Adrenal gland (tissue), 9 donors: ENCODE measurements at regions not wholly inside any gene's neighbourhood (a gene's known extent, or its start where the extent isn't known, plus 50 kb on each side); places are given as distances from the start of the nearest gene placed in this dataset.

Experiments used
- DNase-seq, 7 donors: peaks; one replicate each; pipeline ENCODE4 v3.0.0-alpha.2; 2019 to 2020
- H3K27ac ChIP-seq, 5 donors: fragments of 200-600 bp; sonication (generic) in 4 of 5; 1 replicate in 3 of 5; 2 replicates in 2 of 5; pipeline versions ENCODE4 v1.5.1 to v1.8.0; 2016 to 2020; ENCODE audit warnings: mild to moderate bottlenecking in 1 of 5
- H3K27me3 ChIP-seq: fragments of 200-600 bp; 2 replicates; pipeline ENCODE4 v1.8.0; 2021
- H3K36me3 ChIP-seq, 2 donors: fragments of 200-600 bp; replicated peaks in 1 of 2; 1 replicate in 1 of 2; 2 replicates in 1 of 2; pipeline versions ENCODE4 v1.5.1 to v1.8.0; 2018 to 2022
- H3K4me1 ChIP-seq, 2 donors: fragments of 200-600 bp; replicated peaks in 1 of 2; 1 replicate in 1 of 2; 2 replicates in 1 of 2; pipeline versions ENCODE4 v1.5.1 to v1.8.0; 2018 to 2021
- H3K4me3 ChIP-seq, 4 donors: fragments of 200-600 bp; sonication (generic) in 3 of 4; one replicate each; pipeline ENCODE4 v1.5.1; 2016 to 2018
- H3K9me3 ChIP-seq, 3 donors: fragments of 200-600 bp; sonication (generic) in 1 of 3; replicated peaks in 1 of 3; 1 replicate in 2 of 3; 2 replicates in 1 of 3; pipeline versions ENCODE4 v1.5.1 to v1.8.0; 2016 to 2021
- CTCF ChIP-seq, 6 experiments: fragments of 450-650 bp in 4 of 6; fragments of 200-600 bp in 2 of 6; sonication (generic) in 1 of 6; IDR thresholded peaks; 1 replicate in 5 of 6; 2 replicates in 1 of 6; pipeline versions ENCODE4 v1.5.1 to v1.8.0; 2016 to 2021; ENCODE audit warnings: antibody characterized with exemption in 6 of 6, mild to moderate bottlenecking in 2 of 6, moderate library complexity in 1 of 6
- POLR2A ChIP-seq, 2 donors: fragments of 450-650 bp; IDR thresholded peaks; one replicate each; pipeline ENCODE4 v1.6.1; 2017; ENCODE audit warnings: antibody characterized with exemption in 2 of 2, mild to moderate bottlenecking in 2 of 2, moderate library complexity in 1 of 2
- WGBS, 4 donors: extraction: QIAGEN DNeasy Blood & Tissue Kit in 2 of 4; methylation state at CpG; one replicate each; pipeline versions ENCODE4 v1.1.5 to v1.1.7; 2013 to 2017; 5-methylcytosine and 5-hydroxymethylcytosine counted together
- intact Hi-C, 2 donors: fragments of 100-400 bp; cut with DNase I; formaldehyde crosslinking; loops; one replicate each; pipeline versions ENCODE4 v1.14.1 to v1.15.0; 2022 to 2023
- donor health status: healthy with polysubstance abuse.
- donor health status: Bipolar disorder and iron deficiency.
- donor health status: DM: yes; HTN: yes; CAD: no.
- donor health status: DM: no; HTN: no; CAD: no.
- donor health status: DM: no; HTN: no; CAD: no.

- H3K27ac ChIP-seq, result no peak overlapping the region
- whole genome bisulfite sequencing, 4 donors, result 94 to 97% (median 95%) methylated on average over 17 of the region's 17 CpGs
- no peak overlapping the region for H3K4me3 ChIP-seq
- no peaks in the 10 kb centered on the region for H3K27me3 ChIP-seq
- no peak for DNase-seq
- no peaks in the 10 kb centered on the region for H3K36me3 ChIP-seq
- no peaks in the 10 kb centered on the region for H3K9me3 ChIP-seq
- no peak for TF ChIP-seq CTCF (IDR thresholded peaks at IDR 0.05)
- no peak for TF ChIP-seq POLR2A (IDR thresholded peaks at IDR 0.05)
- intact Hi-C loops, result no loop called here
- no peaks in the 10 kb centered on the region for H3K4me1 ChIP-seq
Observed at GRCh38 chr12:19689226-19689625, 249.9 kb downstream of the AEBP2 start.

GRCh38 chr12:19689801-19690472 is 250.6 kb downstream of the AEBP2 start:
- intact Hi-C loops, result no loop called here
- 91 to 93% (median 92%) methylated on average over 9 of the region's 9 CpGs for WGBS, 4 donors
- no peaks in the 10 kb centered on the region for H3K27me3 ChIP-seq

GRCh38 chr12:19692091-19692490 is 252.8 kb downstream of the AEBP2 start:
- Histone ChIP-seq H3K27ac (no peak overlapping the region), H3K9me3 (no peaks in the 10 kb centered on the region), H3K4me1 (peaks cover 0 to 12% of the 10 kb centered on the region in 2 donors), H3K36me3 (no peaks in the 10 kb centered on the region), H3K27me3 (no peaks in the 10 kb centered on the region), H3K4me3 (no peak overlapping the region)
- no peak for DNase-seq
- intact Hi-C loops, result no loop called here
- WGBS, 4 donors, result 37 to 48% (median 44%) methylated on average over 4 of the region's 4 CpGs
- TF ChIP-seq POLR2A (IDR thresholded peaks at IDR 0.05), result no peak
- no peak for TF ChIP-seq CTCF (IDR thresholded peaks at IDR 0.05)

More at GRCh38 chr12:19689801-19690472, 250.6 kb downstream of the AEBP2 start:
- Histone ChIP-seq H3K27ac (no peak overlapping the region), H3K4me3 (no peak overlapping the region), H3K4me1 (peaks cover 0 to 5% of the 10 kb centered on the region in 2 donors), H3K36me3 (no peaks in the 10 kb centered on the region), H3K9me3 (no peaks in the 10 kb centered on the region)
- no peak for DNase-seq
- no peak for TF ChIP-seq POLR2A (IDR thresholded peaks at IDR 0.05)
- TF ChIP-seq CTCF (IDR thresholded peaks at IDR 0.05), result no peak

- Histone ChIP-seq H3K4me3 (no peak overlapping the region), H3K27me3 (no peaks in the 10 kb centered on the region), H3K4me1 (peaks cover 0 to 12% of the 10 kb centered on the region in 2 donors), H3K27ac (no peak overlapping the region), H3K36me3 (no peaks in the 10 kb centered on the region), H3K9me3 (no peaks in the 10 kb centered on the region)
- TF ChIP-seq CTCF (IDR thresholded peaks at IDR 0.05), result no peak
- no peak for TF ChIP-seq POLR2A (IDR thresholded peaks at IDR 0.05)
- WGBS, 4 donors, result 93 to 99% (median 95%) methylated on average over 1 of the region's 1 CpG
- intact Hi-C loops, result no loop called here
- no peak for DNase-seq
Observed at GRCh38 chr12:19692566-19692965, 253.3 kb downstream of the AEBP2 start.
